ENCODE measurements at regions not wholly inside any gene's neighbourhood (a gene's known extent, or its start where the extent isn't known, plus 50 kb on each side); places are given as distances from the start of the nearest gene placed in this dataset.

DNA sequence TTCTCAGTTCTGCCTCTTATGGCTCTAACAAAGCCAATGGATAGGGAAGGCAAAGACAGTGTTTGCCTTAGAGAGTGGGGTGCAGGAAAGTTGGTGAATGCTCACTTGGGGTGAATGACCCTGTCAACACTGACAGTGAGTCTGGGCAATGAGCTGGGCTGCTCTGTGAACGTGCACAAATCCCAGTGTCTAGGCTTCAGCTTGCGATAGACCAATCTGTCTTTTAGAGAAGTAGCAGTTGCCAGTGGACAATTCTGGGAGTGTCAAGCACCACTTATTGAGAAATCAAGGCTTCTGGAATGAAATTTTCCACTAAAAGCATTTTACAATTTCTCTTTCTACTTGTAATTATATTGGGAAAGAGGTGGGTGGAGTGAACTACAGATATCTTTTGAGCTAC, 141.4 kb downstream of the HERPUD2 start:
- CTCF ChIA-PET = no interaction called here

GRCh38 chr7:35552691-35553090, 142.2 kb downstream of the HERPUD2 start:
- no peak overlapping the region for H3K4me3 ChIP-seq (ENCODE audit: low read depth, low read length, poor library complexity, severe bottlenecking)
- ChIA-PET POLR2A (ENCODE audit: low non-redundant PET) (no interaction called here), CTCF (no interaction called here)
- DNase-seq (ENCODE audit: low spot score) = no peak
- no peak for TF ChIP-seq EZH2 (IDR thresholded peaks at IDR 0.05; ENCODE audit: borderline replicate concordance, low read depth, low read length, poor library complexity, severe bottlenecking)
- TF ChIP-seq, protein P1, sequence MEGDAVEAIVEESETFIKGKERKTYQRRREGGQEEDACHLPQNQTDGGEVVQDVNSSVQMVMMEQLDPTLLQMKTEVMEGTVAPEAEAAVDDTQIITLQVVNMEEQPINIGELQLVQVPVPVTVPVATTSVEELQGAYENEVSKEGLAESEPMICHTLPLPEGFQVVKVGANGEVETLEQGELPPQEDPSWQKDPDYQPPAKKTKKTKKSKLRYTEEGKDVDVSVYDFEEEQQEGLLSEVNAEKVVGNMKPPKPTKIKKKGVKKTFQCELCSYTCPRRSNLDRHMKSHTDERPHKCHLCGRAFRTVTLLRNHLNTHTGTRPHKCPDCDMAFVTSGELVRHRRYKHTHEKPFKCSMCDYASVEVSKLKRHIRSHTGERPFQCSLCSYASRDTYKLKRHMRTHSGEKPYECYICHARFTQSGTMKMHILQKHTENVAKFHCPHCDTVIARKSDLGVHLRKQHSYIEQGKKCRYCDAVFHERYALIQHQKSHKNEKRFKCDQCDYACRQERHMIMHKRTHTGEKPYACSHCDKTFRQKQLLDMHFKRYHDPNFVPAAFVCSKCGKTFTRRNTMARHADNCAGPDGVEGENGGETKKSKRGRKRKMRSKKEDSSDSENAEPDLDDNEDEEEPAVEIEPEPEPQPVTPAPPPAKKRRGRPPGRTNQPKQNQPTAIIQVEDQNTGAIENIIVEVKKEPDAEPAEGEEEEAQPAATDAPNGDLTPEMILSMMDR (conservative IDR thresholded peaks at IDR 0.05; ENCODE audit: low read depth, low read length) = no peak
- H3K36me3 ChIP-seq (ENCODE audit: insufficient read depth, low read length, poor library complexity, severe bottlenecking) = no peaks in the 10 kb centered on the region
- intact Hi-C loops (cut with micrococcal nuclease; ENCODE audit: unreplicated experiment) = no loop called here
- H3K27me3 ChIP-seq (replicated peaks; ENCODE audit: insufficient read depth, low read depth, low read length, poor library complexity) = no peaks in the 10 kb centered on the region
- H3K4me1 ChIP-seq (ENCODE audit: insufficient read depth, low read length, poor library complexity, severe bottlenecking) = peaks cover 16% of the 10 kb centered on the region
- H3K9me3 ChIP-seq (ENCODE audit: low read depth, low read length, poor library complexity, severe bottlenecking) = no peaks in the 10 kb centered on the region
- H3K27ac ChIP-seq (ENCODE audit: low read depth, low read length, poor library complexity, severe bottlenecking) = no peak overlapping the region
- no TSS peak for BruUV-seq (replicated peaks)

More for the DNA sequence above, 141.4 kb downstream of the HERPUD2 start:
- no TSS peak for BruUV-seq (replicated peaks)
- no peak for TF ChIP-seq EZH2 (IDR thresholded peaks at IDR 0.05; ENCODE audit: borderline replicate concordance, low read depth, low read length, poor library complexity, severe bottlenecking)
- TF ChIP-seq, protein P1 (conservative IDR thresholded peaks at IDR 0.05; ENCODE audit: low read depth, low read length) = no peak
- intact Hi-C loops (cut with micrococcal nuclease; ENCODE audit: unreplicated experiment) = no loop called here
- Histone ChIP-seq H3K27me3 (replicated peaks; ENCODE audit: insufficient read depth, low read depth, low read length, poor library complexity) (no peaks in the 10 kb centered on the region), H3K27ac (ENCODE audit: low read depth, low read length, poor library complexity, severe bottlenecking) (no peak overlapping the region), H3K4me3 (ENCODE audit: low read depth, low read length, poor library complexity, severe bottlenecking) (no peak overlapping the region), H3K9me3 (ENCODE audit: low read depth, low read length, poor library complexity, severe bottlenecking) (no peaks in the 10 kb centered on the region), H3K4me1 (ENCODE audit: insufficient read depth, low read length, poor library complexity, severe bottlenecking) (peaks cover 18% of the 10 kb centered on the region), H3K36me3 (ENCODE audit: insufficient read depth, low read length, poor library complexity, severe bottlenecking) (no peaks in the 10 kb centered on the region)
- POLR2A ChIA-PET (ENCODE audit: low non-redundant PET) = no interaction called here
- no peak for DNase-seq (ENCODE audit: low spot score)

- TF ChIP-seq, protein P1 (conservative IDR thresholded peaks at IDR 0.05; ENCODE audit: low read depth, low read length) = no peak
- no peak for TF ChIP-seq EZH2 (IDR thresholded peaks at IDR 0.05; ENCODE audit: borderline replicate concordance, low read depth, low read length, poor library complexity, severe bottlenecking)
- no peak for DNase-seq (ENCODE audit: low spot score)
- BruUV-seq (replicated peaks) = no TSS peak
- no peaks in the 10 kb centered on the region for H3K27me3 ChIP-seq (replicated peaks; ENCODE audit: insufficient read depth, low read depth, low read length, poor library complexity)
- ChIA-PET CTCF (no interaction called here), POLR2A (ENCODE audit: low non-redundant PET) (no interaction called here)
- no peaks in the 10 kb centered on the region for H3K36me3 ChIP-seq (ENCODE audit: insufficient read depth, low read length, poor library complexity, severe bottlenecking)
- intact Hi-C loops (cut with micrococcal nuclease; ENCODE audit: unreplicated experiment) = no loop called here
- no peak overlapping the region for H3K4me3 ChIP-seq (ENCODE audit: low read depth, low read length, poor library complexity, severe bottlenecking)
- no peaks in the 10 kb centered on the region for H3K9me3 ChIP-seq (ENCODE audit: low read depth, low read length, poor library complexity, severe bottlenecking)
- H3K27ac ChIP-seq (ENCODE audit: low read depth, low read length, poor library complexity, severe bottlenecking) = no peak overlapping the region
- H3K4me1 ChIP-seq (ENCODE audit: insufficient read depth, low read length, poor library complexity, severe bottlenecking) = peaks cover 4% of the 10 kb centered on the region
These were observed 143.4 kb downstream of the HERPUD2 start for GRCh38 chr7:35551321-35552081.
